ENCODE measurements at regions not wholly inside any gene's neighbourhood (a gene's known extent, or its start where the extent isn't known, plus 50 kb on each side); places are given as distances from the start of the nearest gene placed in this dataset.

DNA sequence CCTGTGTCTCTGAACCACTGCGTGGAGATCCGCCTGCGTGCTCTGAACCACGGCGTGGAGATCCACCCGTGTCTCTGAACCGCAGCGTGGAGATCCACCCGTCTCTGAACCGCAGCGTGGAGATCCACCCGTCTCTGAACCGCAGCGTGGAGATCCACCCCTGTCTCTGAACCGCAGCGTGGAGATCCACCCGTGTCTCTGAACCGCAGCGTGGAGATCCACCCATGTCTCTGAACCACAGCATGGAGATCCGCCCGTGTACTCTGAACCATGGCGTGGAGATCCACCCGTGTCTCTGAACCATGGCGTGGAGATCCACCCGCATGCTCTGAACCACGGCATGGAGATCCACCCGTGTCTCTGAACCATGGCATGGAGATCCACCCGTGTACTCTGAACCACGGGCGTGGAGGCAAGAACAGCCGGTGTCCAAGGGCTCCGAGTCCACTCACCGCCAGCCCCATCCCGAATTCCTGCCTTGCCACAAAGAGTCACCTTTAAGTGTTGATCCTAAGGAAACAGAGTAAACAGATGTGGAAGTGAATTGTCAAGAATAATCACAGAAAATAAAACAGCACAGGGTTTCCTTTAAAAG is 659.4 kb downstream of the BRD1 start:
- TF ChIP-seq, protein P1, sequence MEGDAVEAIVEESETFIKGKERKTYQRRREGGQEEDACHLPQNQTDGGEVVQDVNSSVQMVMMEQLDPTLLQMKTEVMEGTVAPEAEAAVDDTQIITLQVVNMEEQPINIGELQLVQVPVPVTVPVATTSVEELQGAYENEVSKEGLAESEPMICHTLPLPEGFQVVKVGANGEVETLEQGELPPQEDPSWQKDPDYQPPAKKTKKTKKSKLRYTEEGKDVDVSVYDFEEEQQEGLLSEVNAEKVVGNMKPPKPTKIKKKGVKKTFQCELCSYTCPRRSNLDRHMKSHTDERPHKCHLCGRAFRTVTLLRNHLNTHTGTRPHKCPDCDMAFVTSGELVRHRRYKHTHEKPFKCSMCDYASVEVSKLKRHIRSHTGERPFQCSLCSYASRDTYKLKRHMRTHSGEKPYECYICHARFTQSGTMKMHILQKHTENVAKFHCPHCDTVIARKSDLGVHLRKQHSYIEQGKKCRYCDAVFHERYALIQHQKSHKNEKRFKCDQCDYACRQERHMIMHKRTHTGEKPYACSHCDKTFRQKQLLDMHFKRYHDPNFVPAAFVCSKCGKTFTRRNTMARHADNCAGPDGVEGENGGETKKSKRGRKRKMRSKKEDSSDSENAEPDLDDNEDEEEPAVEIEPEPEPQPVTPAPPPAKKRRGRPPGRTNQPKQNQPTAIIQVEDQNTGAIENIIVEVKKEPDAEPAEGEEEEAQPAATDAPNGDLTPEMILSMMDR (IDR thresholded peaks at IDR 0.05), result no peak
- TF ChIP-seq POLR2A (IDR thresholded peaks at IDR 0.05), result no peak

All from heart left ventricle (tissue), 13 donors.